Stimulated activated CD4-positive, alpha-beta T cell treated with anti-CD3 and anti-CD28 coated beads, TNF-alpha, amount 100 ng/mL, for 24 hours (primary cell): ENCODE measurements at regions not wholly inside any gene's neighbourhood (a gene's known extent, or its start where the extent isn't known, plus 50 kb on each side); places are given as distances from the start of the nearest gene placed in this dataset.

Source experiments
- DNase-seq, 3 experiments: peaks; one replicate each; pipeline ENCODE4 v3.0.0-alpha.2; 2020; ENCODE audit warnings: low read depth in 3 of 3

- no peak for DNase-seq
Observed at GRCh38 chr14:101108579-101109346, 205.2 kb upstream of the RTL1 start.

DNA sequence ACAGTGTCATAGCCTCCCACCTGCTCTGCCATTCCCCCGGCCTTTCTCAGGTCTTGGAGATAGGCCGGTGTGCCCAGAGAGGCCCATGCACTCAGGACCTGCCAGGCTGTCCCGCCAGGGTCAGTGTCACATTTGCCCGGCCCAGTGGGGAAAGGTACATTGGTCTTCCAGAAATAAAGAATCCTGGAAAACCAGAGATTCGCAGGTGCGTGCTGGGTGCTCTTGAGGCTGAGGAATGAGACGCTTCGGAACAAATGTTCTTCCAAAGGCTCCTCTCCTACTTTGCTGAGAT, 205.8 kb upstream of the RTL1 start:
- DNase-seq, result no peak

DNA sequence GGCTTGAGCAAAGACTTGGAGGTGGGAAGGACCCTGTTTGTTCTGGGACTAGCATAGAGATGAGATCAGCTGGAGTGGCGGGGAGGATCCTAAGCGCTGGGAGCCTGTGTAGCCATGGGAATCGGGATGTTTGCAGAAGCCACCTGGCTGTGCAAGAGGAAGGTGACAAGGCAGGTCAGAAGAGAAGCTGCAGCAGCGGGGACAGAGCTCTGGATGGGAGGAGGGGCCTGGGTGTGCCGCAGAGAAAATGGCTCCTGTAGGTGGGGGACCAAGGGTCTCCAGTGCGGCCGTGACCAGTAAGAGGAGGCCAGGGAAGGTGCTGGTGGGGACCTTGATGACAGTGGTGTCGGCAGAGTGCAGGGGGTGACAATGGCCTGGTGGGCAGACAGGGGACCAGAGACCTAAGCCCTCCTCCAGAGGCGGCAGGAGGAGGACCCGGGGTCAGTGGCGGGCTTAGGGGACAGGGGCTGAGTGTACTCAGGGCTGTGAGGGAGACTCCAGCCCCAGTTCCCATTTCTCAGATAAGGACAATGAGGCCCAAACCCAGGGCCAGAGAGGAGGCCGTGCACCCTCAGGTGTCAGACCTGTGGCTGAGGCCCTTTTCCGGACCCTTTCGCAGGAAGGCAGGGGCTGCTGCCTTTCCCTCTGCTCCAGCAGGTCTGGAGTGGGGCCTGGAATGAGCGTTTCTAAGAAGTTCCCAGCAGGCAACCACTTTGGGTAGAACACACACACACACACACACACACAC, 206.6 kb upstream of the RTL1 start:
- no peak for DNase-seq

DNA sequence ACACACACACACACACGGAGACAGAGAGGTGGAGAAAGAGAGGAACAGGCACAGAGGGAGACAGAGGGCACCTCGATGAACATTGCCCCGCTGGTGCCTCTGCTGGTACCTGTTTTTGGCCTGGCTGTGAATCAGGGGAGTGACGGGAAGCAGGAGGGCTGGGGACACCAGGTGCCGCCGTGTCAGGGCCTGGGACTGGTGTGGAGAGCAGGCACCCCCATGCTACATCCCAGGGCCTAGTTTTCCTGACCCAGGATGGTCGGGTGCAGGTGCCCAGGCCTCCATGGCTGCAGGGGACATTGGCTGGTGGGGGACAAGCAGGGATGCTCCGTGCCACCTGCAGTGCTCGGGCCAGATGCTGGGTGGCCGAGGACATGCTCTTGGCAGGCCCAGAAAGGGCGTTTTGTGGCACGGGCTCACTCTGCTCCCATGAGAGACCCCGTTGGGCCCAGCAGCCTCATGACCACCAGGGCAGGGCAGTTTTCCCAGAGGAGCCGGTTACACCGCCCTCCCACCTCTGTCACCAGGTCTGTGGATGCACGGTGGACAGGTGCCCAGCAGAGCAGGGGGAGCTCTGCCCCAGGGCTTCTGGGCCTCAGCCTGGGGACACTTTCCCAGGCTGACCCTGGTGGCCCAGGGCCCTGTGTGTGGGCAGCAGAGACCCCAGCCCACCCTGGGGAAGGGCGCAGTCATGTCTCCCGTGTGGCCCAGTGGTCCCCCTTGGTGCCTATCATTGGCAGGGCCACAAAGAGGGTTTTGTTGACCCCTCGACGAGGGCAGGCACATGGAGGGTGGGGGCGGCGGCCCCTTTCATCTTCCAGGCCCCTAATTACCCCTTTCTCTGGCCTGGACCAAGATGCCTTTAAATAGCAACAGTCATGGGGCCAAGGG, 207.5 kb upstream of the RTL1 start:
- DNase-seq, result no peak

DNA sequence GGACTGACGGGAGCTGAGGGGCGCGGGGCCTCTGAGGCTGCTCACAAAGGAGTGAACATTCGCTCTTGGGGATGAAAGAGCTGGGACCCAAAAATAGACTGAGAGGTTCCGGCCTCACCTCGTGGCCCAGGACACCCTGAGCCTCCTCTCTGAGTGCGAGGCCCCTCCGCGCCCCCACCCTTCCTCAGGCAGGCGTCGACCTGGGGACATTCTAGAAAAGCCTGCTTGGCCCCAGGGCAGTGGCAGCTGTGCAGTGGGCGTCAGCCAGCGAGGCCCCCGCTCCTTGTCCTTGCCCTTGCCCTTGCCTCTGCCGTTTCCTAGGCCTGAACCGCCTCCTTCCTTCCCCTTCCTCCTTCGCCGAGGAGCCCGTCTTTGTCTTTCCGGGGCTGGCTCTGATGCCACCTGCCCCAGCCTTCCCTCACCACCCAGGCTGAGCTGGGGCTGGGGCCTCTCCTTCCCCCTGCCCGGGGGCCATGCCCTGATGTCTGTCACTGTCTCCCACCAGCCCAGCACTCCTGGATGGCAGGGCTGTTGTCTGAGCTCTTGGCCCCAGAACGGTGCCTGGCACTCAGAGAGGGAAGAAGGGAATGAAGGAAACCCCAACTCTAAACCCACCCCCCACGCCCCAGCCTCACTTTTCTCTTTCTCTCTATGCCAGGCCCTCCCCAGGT, 208.2 kb upstream of the RTL1 start:
- DNase-seq, result no peak

DNA sequence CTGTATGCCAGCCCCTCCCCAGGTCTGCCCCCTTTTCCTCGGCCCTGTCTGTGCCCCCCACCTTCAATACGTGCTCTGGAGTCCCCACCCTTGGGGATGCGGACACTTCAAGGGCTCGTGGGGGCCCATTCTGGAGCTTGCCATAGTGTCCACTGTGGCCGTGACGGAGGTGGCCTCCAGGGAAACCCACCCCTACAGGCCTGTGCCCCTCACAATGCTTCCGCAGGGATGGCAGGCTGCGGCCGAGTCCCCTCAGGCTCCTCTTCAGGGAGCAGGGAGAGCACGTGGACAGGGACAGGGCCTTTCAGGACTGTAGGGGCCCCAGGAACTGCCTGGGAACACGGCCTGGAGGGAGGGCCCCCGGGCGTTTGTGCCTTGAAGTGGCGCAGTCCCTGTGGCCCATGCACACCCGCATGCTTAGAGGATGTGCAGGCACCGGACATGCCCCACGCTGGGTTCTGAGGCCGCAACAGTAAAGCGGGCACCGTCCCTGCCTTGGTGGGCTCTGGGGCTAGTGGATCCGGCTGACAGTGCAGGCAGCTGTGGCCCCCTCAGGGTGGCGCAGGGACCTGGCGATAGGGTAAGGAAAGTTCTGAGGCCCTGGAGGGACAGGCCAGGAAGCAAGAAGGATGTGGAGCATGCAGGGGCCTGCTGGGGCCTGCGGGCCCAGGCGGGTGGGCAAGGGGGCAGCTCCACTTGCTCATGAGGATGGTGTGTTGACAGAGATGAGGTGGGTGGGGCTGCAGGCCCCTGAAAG, 209.0 kb upstream of the RTL1 start:
- no peak for DNase-seq

GRCh38 chr14:101113108-101113612, 209.6 kb upstream of the RTL1 start:
- DNase-seq, result no peak

GRCh38 chr14:101113835-101114725, 210.6 kb upstream of the RTL1 start:
- no peak for DNase-seq

DNA sequence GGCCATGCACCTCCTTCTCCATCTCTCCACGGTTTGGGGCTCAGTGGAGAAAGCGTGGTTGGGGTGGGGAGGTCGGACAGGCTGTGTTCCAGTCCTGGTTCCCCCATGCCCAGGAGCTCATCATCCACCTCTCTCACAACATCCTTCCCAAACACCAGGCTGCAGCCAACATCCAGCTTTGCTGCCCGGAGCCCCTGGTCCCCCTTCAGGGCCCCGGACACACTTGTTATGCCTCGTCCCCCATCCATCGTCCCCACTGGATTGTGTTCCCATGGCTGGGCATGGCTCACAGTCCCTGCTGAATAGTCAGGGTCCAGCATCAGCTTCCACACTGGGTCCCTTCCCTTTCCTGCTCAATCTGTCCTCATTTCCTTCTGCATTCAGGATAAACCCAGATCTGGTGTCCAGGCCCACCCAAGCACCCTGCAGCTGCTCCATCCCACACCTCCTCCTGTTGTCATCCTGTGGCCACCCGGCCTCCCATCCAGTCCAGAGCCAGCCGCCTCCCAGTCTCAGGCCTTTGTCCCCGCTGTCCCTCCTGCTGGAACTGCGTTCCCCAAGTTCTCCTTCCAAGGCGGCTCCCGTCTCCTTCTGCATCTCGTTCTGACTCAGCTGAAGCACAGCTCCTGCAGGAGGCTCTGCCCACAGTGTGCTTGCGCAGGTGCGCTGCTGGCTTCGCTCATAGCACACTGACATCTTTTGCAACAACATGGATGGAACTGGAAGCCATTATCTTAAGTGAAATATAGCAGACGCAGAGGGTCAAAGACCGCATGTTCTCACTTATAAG, 211.4 kb upstream of the RTL1 start:
- no peak for DNase-seq

DNA sequence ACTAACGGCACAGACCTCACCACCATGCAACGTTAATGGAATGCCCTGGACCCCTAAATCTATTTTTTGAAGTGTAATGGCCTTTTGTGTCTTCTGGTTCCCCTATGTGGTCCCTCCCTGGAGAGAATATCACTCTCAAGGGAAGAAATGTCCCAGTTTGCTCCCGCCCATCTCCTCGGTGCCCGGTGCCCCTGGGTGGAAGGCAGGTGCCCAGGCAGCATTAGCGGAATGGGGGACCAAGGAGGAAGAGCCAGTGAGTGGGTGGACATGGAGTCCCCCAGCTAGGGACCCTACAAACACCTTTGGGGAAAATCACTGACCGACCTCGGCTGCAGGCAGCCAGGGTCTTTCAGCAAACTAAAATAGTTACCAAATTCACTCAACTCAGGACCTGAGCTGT, 212.1 kb upstream of the RTL1 start:
- DNase-seq, result no peak

DNA sequence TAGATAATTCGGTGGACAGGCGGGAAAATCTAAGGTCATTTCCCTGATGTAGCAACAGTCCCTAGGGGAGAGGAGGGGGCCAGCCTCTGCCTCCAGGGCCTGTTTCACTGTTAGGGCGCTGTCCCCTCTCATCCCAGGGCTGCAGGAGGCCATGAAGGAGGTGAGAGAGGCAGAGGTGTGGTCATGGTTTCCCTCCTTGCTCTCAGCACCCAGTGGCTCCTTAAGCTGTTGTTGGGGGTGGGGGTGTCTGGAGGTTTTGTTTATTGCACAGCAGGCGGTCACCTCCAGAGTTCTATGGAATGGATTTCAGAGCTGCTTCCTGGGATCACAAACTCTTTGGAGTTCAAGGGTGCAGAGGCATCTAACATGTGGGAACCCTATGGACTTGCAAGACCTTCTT, 212.5 kb upstream of the RTL1 start:
- DNase-seq, result no peak

DNA sequence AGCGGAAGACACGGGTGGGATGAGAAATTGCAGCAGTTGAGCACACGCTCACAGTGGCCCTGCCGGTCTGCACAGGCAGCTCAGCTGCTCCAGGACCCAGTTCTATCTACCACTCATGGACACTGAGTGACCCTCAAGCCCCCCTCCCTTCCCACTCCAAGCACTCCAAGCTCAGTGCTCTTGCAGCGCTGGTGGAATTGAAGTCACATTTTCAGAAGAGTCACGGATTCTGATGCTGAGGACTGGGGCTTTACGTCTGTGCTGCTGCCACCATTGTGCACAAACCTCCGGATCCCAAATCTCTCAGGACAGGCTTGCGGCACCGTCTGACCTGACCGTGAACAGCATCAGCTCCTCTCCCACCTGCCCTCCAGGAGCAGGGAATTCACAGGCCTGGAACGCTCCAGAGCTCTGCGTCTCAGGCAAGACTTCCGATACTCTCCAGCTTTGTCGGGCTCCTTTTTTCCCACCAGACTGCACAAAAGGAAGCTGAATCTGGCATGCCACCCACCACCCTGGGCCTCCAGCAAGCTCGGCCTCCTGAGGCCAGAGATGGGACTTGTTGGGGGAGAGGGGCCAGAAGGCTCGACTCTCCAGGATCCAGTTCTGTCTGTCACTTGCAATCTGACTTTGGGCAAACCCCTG, 213.1 kb upstream of the RTL1 start:
- DNase-seq, result no peak

GRCh38 chr14:101117543-101117942, 214.0 kb upstream of the RTL1 start:
- no peak for DNase-seq

DNA sequence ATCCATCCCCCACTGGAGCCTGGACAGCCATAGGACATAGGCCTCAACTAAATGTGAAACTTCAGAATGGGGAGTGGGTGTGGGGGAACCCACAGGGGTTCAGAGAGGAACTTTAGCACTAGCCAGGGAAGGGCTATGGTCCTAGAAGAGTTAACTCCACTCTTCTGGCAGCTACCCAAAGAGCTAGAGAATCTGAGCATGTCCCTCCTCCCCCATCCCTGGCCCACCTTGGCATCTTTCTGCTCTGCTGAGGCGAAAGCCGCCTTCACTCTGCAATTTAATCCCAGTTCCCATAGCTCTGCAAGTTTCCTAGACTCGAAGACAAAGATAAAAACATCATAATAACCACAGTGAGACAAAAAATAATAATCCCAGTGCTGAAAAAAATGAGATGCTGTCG, 214.7 kb upstream of the RTL1 start:
- DNase-seq, result no peak

- no peak for DNase-seq
Observed at GRCh38 chr14:101118746-101119591, 215.4 kb upstream of the RTL1 start.

GRCh38 chr14:101119830-101120571, 216.5 kb upstream of the RTL1 start:
- DNase-seq, result no peak
